ENCODE measurements at regions not wholly inside any gene's neighbourhood (a gene's known extent, or its start where the extent isn't known, plus 50 kb on each side); places are given as distances from the start of the nearest gene placed in this dataset.

DNA sequence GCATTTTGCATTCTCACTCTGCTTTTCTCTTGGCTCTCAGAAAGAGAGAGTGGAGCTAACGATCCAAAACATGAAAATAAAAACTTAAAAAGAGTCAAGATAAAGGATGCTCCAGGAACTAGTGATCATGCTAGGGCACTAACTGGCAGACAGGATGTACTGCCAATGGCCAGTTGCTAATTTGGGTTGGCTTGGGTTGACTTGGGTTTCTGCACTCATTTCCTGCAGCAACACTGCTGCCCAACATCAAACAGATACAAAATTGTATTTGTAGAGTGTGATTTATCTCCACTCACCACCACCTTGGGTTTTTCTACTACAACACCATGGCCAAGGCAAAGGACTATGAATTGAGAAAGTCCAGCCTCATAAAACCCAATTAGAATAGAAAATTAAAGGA, 662.3 kb upstream of the PTBP2 start:
- FAIRE-seq (no peak), DNase-seq (ENCODE audit: low read depth, low spot score) (no peak)
- no peaks in the 10 kb centered on the region for H3K9me1 ChIP-seq (ENCODE audit: control insufficient read depth, extremely low read depth, insufficient read depth, low read length)
- H3K27me3 ChIP-seq (ENCODE audit: control insufficient read depth, extremely low read depth, insufficient read depth, low read length): peaks cover 4% of the 10 kb centered on the region
- no peaks in the 10 kb centered on the region for H3K36me3 ChIP-seq (ENCODE audit: control insufficient read depth in 2 of 2, extremely low read depth in 1 of 2, insufficient read depth in 2 of 2, low read length in 2 of 2)
- H3K4me2 ChIP-seq (ENCODE audit: control insufficient read depth, extremely low read depth, insufficient read depth, low read depth, low read length): no peak overlapping the region
- no peaks in the 10 kb centered on the region for H3K9me3 ChIP-seq (ENCODE audit: control insufficient read depth, low read depth, low read length)
- no peaks in the 10 kb centered on the region for H4K20me1 ChIP-seq (ENCODE audit: control insufficient read depth, extremely low read depth, insufficient read depth, low read length)
- dilution Hi-C loops (cut with MboI; ENCODE audit: extremely low pct_ligation_motif_present, low sequenced_read_pairs): no loop called here
- H3K4me1 ChIP-seq (ENCODE audit: control insufficient read depth, extremely low read depth, insufficient read depth, low read length): no peaks in the 10 kb centered on the region
- H3K9ac ChIP-seq (ENCODE audit: control insufficient read depth, extremely low read depth, insufficient read depth, low read length): no peak overlapping the region
- H2AFZ ChIP-seq (ENCODE audit: control insufficient read depth, low read length): no peak overlapping the region
- H3K4me3 ChIP-seq (ENCODE audit: control insufficient read depth in 2 of 3, extremely low read depth in 1 of 3, insufficient read depth in 2 of 3, low read depth in 1 of 3, low read length in 3 of 3): no peak overlapping the region
- no peaks in the 10 kb centered on the region for H3K79me2 ChIP-seq (ENCODE audit: control insufficient read depth, insufficient read depth, low read length)
- no peak overlapping the region for H3K27ac ChIP-seq (ENCODE audit: control insufficient read depth, insufficient read depth, low read length)
- no peak for TF ChIP-seq EZH2 (IDR thresholded peaks at IDR 0.05; ENCODE audit: low read length)
- TF ChIP-seq, protein P1, sequence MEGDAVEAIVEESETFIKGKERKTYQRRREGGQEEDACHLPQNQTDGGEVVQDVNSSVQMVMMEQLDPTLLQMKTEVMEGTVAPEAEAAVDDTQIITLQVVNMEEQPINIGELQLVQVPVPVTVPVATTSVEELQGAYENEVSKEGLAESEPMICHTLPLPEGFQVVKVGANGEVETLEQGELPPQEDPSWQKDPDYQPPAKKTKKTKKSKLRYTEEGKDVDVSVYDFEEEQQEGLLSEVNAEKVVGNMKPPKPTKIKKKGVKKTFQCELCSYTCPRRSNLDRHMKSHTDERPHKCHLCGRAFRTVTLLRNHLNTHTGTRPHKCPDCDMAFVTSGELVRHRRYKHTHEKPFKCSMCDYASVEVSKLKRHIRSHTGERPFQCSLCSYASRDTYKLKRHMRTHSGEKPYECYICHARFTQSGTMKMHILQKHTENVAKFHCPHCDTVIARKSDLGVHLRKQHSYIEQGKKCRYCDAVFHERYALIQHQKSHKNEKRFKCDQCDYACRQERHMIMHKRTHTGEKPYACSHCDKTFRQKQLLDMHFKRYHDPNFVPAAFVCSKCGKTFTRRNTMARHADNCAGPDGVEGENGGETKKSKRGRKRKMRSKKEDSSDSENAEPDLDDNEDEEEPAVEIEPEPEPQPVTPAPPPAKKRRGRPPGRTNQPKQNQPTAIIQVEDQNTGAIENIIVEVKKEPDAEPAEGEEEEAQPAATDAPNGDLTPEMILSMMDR (optimal IDR thresholded peaks at IDR 0.05 in 1 of 3, IDR thresholded peaks at IDR 0.05 in 1 of 3, conservative IDR thresholded peaks at IDR 0.05 in 1 of 3; ENCODE audit: extremely low read depth in 1 of 3, insufficient read depth in 2 of 3, low read length in 3 of 3): no peak

DNA sequence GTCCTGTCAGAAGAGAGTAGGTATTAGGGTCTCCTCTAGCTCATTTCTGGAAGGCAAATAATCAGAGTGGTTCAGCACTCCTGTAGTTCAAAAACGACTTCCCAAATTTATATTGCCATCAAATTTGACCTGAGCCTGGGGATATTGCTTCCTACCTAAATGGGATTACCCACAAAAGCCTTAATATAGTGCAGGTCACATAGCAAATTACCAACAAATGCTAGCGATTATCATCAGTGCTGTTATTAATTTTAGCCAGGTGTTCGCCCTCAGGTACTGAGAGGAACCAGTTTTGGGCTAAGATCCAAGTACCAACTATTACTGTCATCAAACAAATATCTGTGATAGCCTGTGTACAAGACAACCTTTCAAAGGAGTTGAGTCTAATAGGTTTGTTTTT, 661.8 kb upstream of the PTBP2 start:
- no peaks in the 10 kb centered on the region for H3K9me1 ChIP-seq (ENCODE audit: control insufficient read depth, extremely low read depth, insufficient read depth, low read length)
- FAIRE-seq (no peak), DNase-seq (ENCODE audit: low read depth, low spot score) (no peak)
- H4K20me1 ChIP-seq (ENCODE audit: control insufficient read depth, extremely low read depth, insufficient read depth, low read length): no peaks in the 10 kb centered on the region
- no peak overlapping the region for H3K9ac ChIP-seq (ENCODE audit: control insufficient read depth, extremely low read depth, insufficient read depth, low read length)
- no peak overlapping the region for H2AFZ ChIP-seq (ENCODE audit: control insufficient read depth, low read length)
- peaks cover 4% of the 10 kb centered on the region for H3K27me3 ChIP-seq (ENCODE audit: control insufficient read depth, extremely low read depth, insufficient read depth, low read length)
- H3K36me3 ChIP-seq (ENCODE audit: control insufficient read depth in 2 of 2, extremely low read depth in 1 of 2, insufficient read depth in 2 of 2, low read length in 2 of 2): no peaks in the 10 kb centered on the region
- no peak overlapping the region for H3K4me2 ChIP-seq (ENCODE audit: control insufficient read depth, extremely low read depth, insufficient read depth, low read depth, low read length)
- H3K9me3 ChIP-seq (ENCODE audit: control insufficient read depth, low read depth, low read length): no peaks in the 10 kb centered on the region
- H3K4me3 ChIP-seq (ENCODE audit: control insufficient read depth in 2 of 3, extremely low read depth in 1 of 3, insufficient read depth in 2 of 3, low read depth in 1 of 3, low read length in 3 of 3): no peak overlapping the region
- H3K79me2 ChIP-seq (ENCODE audit: control insufficient read depth, insufficient read depth, low read length): no peaks in the 10 kb centered on the region
- TF ChIP-seq EZH2 (IDR thresholded peaks at IDR 0.05; ENCODE audit: low read length): no peak
- TF ChIP-seq, protein P1 (optimal IDR thresholded peaks at IDR 0.05 in 1 of 3, IDR thresholded peaks at IDR 0.05 in 1 of 3, conservative IDR thresholded peaks at IDR 0.05 in 1 of 3; ENCODE audit: extremely low read depth in 1 of 3, insufficient read depth in 2 of 3, low read length in 3 of 3): no peak
- no peak overlapping the region for H3K27ac ChIP-seq (ENCODE audit: control insufficient read depth, insufficient read depth, low read length)
- no peaks in the 10 kb centered on the region for H3K4me1 ChIP-seq (ENCODE audit: control insufficient read depth, extremely low read depth, insufficient read depth, low read length)
- dilution Hi-C loops (cut with MboI; ENCODE audit: extremely low pct_ligation_motif_present, low sequenced_read_pairs): no loop called here

Data from keratinocyte (primary cell).